HG03095 (cell line): ENCODE measurements at regions not wholly inside any gene's neighbourhood (a gene's known extent, or its start where the extent isn't known, plus 50 kb on each side); places are given as distances from the start of the nearest gene placed in this dataset.

Source experiments
- ATAC-seq: cut with Tn5 transposase; IDR thresholded peaks from one replicate; pipeline ENCODE4 v1.9.1; 2021; ENCODE audit warnings: moderate library complexity; ENCODE audit not compliant: unreplicated experiment

DNA sequence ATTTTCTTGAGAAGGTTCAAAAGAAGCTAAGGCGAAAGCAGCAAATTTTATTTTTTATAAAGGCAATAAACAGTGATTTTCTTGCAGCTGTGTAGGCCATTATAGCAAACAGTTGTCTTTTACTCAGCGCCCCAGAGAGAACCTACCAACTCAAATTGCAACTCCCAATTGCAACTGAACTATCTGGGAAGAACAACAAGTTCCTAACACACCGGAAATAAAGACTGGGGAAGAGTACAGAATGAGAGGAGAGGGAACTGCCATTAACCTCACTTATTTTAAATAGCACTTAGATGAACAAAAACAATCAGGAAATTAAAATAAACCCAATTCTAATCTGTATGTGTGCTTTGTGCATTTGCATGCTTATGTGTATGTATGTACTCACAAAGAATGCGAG, 171.1 kb downstream of the KCTD12 start:
- no peak for ATAC-seq

- ATAC-seq = no peak
Observed at GRCh38 chr13:76713280-76713679, 172.9 kb downstream of the KCTD12 start.

DNA sequence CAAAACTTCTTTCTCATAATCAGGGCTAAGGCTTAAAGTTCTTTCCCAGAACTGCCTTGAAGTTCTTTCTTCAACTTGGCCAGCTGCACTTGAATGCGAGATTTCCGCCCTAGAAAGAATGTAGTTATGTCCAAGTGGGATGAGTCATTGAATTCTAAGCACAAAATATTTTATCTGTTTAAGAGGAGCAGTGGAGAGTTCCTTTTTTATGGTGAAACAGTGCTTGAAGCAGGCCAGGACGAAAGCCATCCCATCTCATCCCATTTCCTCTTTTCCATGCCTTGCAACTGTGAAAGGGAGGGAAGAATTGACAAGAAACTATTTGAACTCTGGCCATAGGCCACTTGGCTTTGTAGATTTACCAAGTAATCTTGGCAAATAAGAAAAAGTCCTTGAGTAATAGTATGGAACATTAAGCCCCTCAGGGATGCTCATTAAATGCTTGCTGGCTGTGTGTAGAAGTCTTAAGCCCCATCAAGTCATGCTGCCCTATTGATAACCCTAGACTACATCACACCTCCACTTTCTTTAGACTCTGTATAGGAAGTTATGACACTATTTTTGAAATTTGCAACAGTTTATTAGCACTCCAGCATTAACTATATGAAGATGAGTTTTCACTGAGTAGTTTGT, 174.5 kb downstream of the KCTD12 start:
- no peak for ATAC-seq

DNA sequence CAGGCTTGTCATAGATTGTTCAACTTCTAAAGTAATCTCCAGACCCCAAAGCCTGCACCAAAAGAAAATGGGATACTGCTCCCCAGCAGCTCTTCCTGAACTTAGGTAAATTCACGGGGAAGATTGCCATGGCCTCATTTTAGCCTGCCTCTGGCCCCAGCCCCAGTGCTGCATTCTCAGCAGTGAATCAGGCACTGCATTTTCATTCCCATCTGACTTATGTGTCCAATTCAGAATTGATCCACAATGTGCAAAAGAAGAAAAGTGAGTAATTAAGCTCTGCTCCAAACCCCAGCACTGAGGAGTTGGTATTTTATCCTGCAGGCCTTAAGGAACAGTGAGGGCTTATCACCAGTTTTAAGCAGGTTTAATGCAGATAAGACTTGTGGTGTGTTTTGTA, 176.4 kb downstream of the KCTD12 start:
- no peak for ATAC-seq

GRCh38 chr13:76708138-76708688, 178.0 kb downstream of the KCTD12 start:
- ATAC-seq = no peak

- no peak for ATAC-seq
Observed at GRCh38 chr13:76707360-76707759, 178.8 kb downstream of the KCTD12 start.

- no peak for ATAC-seq
Observed at GRCh38 chr13:76703621-76704288, 182.4 kb downstream of the KCTD12 start.

DNA sequence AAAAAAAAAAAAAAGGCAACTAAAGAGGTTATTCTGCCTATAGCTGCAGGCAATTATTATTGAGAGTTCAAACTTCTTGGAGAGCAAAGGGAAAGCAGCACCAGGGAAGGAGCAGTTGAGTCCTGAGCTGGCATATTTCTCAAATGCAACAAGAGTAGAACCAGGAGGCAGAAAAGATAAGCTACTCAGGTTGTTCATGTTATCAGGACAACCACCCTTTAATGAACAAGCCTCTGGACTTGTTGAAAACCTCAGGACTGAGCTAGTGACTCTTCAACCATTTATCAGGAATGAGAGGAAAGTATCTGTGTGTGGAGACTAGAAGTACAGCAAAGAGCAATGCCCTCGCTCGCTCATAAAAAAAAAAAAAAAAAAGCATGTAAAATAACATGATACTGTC, 183.0 kb downstream of the KCTD12 start:
- ATAC-seq = no peak

DNA sequence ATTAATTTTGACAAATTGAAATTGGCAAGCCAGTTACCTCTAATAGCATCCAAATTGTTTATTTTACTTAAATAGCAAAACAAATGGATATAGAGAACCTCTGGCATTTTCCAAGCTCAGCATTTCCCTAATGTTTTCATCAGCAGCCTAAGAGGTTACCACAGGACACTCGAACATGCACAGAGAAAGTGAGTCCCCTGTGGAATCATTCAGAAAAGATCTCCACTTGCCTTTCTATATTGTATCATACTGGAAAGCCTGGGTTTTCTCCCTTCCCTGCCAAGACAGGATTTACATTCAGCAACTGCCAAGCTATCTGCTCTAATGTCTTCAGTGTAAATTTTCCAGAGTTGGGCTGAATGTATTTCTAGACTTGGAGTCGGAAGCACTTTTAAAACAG, 188.9 kb downstream of the KCTD12 start:
- ATAC-seq = no peak

GRCh38 chr13:76696370-76696769, 189.8 kb downstream of the KCTD12 start:
- no peak for ATAC-seq

DNA sequence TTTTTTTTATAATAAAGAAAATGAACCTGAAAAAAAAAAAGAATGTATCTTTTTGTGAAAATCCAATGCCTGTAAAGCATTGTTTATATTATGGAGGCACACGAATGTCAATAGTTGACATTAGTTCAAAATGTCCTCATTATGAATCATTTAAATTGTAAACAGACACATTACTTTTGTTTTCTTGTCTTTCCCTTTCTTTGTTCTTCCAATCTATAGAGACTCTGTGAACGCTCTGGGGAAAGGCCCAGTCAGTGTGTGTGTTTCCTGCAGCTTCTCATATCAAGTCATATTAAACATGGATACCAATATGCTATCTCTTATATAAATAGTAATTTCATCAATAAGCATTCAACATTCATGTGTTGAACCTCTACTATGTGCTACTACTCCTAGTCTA, 193.1 kb downstream of the KCTD12 start:
- ATAC-seq = no peak

- no peak for ATAC-seq
Observed at GRCh38 chr13:76692346-76692745, 193.9 kb downstream of the KCTD12 start.

GRCh38 chr13:76690611-76691010, 195.6 kb downstream of the KCTD12 start:
- ATAC-seq = no peak

DNA sequence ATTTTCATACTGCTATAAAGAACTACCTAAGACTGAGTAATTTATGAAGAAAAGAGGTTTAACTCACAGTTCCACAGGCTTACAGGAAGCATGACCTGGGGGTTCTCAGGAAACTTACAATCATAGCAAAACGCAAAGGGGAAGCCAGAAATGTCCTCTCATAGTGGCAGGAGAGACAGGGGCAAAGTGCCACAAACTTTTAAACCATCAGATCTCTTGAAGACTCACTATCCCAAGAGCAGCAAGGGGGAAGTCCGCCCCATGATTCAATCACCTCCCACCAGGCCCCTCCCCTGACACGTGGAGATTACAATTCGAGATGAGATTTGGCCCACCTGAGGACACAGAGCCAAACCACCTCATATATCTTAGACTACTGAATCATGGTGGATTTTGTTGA, 198.7 kb downstream of the KCTD12 start:
- ATAC-seq = no peak

GRCh38 chr13:76685938-76686337, 200.3 kb downstream of the KCTD12 start:
- ATAC-seq = no peak

- ATAC-seq = no peak
Observed at GRCh38 chr13:76684336-76684735, 201.9 kb downstream of the KCTD12 start.

DNA sequence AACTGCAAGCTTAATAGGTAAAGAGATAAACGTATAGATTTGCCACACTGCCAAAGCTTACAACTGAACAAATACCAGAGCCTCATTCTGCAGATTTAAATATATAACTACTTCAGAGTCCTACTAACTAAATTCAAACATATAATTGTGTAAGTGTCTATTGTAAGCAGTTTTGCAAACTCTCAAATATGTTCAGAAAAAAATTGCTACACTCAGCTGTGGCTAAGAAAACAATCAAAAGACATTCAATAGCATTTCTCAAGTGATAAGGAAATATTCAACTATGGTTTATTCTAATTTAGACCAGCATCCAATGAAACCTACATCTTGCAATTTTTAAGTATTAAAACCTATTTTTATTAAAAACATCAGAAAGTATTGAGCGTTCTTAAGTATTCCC, 202.4 kb downstream of the KCTD12 start:
- ATAC-seq = no peak

GRCh38 chr13:76683168-76683567, 203.0 kb downstream of the KCTD12 start:
- ATAC-seq = no peak

GRCh38 chr13:76680112-76680511, 206.1 kb downstream of the KCTD12 start:
- no peak for ATAC-seq

DNA sequence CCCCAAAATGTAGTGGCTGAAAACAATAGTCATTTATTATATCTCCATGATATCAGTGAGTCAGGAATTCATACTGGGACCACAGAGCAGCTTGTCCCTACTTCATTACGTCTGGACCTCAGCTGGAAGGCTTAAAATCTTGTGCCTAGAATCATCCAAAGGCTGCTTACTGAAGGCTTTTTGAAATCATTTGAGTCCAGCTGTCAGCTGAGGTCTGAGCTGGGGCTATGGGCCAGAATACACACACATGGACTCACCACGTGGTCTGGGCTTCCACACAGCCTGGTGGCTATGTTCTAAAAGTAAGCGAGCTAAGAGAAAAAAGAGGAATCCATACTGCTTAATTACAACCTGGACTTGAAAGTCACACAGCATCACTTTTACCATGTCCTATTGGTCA, 209.2 kb downstream of the KCTD12 start:
- no peak for ATAC-seq

DNA sequence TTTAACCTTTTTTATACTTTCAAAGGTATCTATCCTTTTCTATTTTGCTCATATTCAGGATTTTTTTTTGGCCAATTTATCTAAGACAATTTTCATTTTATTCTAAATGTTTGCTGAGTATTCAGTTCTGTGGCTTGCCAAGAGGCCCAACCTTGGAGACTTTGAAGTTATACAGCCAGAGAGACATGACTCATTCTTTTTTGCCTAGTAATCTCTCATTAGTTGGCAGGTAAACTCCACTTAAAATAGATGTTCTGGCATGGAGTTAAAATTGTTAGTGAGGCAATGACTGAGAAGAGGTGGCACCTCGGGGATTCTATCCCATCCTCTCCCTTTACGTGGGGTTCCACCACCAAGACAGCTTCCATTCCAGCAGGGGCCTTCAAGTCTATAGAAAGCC, 213.8 kb downstream of the KCTD12 start:
- no peak for ATAC-seq

- no peak for ATAC-seq
Observed at GRCh38 chr13:76668716-76669115, 217.5 kb downstream of the KCTD12 start.

- no peak for ATAC-seq
Observed at GRCh38 chr13:76668141-76668540, 218.1 kb downstream of the KCTD12 start.
